ENCODE measurements at regions not wholly inside any gene's neighbourhood (a gene's known extent, or its start where the extent isn't known, plus 50 kb on each side); places are given as distances from the start of the nearest gene placed in this dataset.

GRCh38 chr12:63008372-63008771 lies 73.4 kb upstream of the PPM1H start:
- no peak overlapping the region for H3K4me3 ChIP-seq
- H3K79me2 ChIP-seq (ENCODE audit: control insufficient read depth, insufficient read depth, low read length) = no peaks in the 10 kb centered on the region
- no peak overlapping the region for H3K4me2 ChIP-seq (ENCODE audit: insufficient read depth, low read length)
- no peak for DNase-seq (ENCODE audit: extremely low read depth in 1 of 4, low spot score in 3 of 4)
- H3K36me3 ChIP-seq (ENCODE audit: control insufficient read depth, insufficient read depth, low read length) = no peaks in the 10 kb centered on the region
- H2AFZ ChIP-seq (ENCODE audit: low read depth, low read length) = no peak overlapping the region
- H3K27me3 ChIP-seq (ENCODE audit: control insufficient read depth in 2 of 2, insufficient read depth in 2 of 2, low read length in 2 of 2) = peaks cover 0 to 3% of the 10 kb centered on the region in 2 experiments; a peak in 2 of 5 replicates
- in situ Hi-C loops (cut with MboI) = no loop called here
- whole genome bisulfite sequencing (ENCODE audit: insufficient coverage, low coverage, missing lambda C conversion rate) = 19% methylated on average over 4 of the region's 4 CpGs
- ATAC-seq = no peak
- H4K20me1 ChIP-seq (replicated peaks; ENCODE audit: control insufficient read depth, insufficient read depth, low read length) = no peaks in the 10 kb centered on the region
- no peaks in the 10 kb centered on the region for H3K9me1 ChIP-seq (ENCODE audit: control insufficient read depth, insufficient read depth, low read length)
- intact Hi-C loops (cut with micrococcal nuclease) = no loop called here
- BruUV-seq (replicated peaks) = no TSS peak
- no peak overlapping the region for H3K27ac ChIP-seq (ENCODE audit: extremely low read depth, low read depth, low read length)
- no peaks in the 10 kb centered on the region for H3K4me1 ChIP-seq (replicated peaks in 1 of 2; ENCODE audit: control insufficient read depth in 2 of 2, insufficient read depth in 2 of 2, low read length in 2 of 2)
- no peak overlapping the region for H3K9ac ChIP-seq (ENCODE audit: insufficient read depth in 1 of 2, low read depth in 2 of 2, low read length in 2 of 2)
- CTCF ChIA-PET (ENCODE audit: low intra/inter-chr PET ratio) = no interaction called here
- POLR2A ChIA-PET = no interaction called here
- H3K9me3 ChIP-seq (replicated peaks; ENCODE audit: control insufficient read depth, insufficient read depth, low read depth, low read length) = no peaks in the 10 kb centered on the region
- no peak for FAIRE-seq
- no peak for TF ChIP-seq HDGF (IDR thresholded peaks at IDR 0.05)
- TF ChIP-seq ZSCAN32 (CRISPR knock-in tag; IDR thresholded peaks at IDR 0.05) = no peak
- no peak for TF ChIP-seq SMARCA5 (IDR thresholded peaks at IDR 0.05)
- no peak for TF ChIP-seq SOX6 (IDR thresholded peaks at IDR 0.05)
- TF ChIP-seq FOS (IDR thresholded peaks at IDR 0.05; ENCODE audit: extremely low read depth, insufficient read length) = no peak
- TF ChIP-seq ZKSCAN8 (CRISPR knock-in tag; IDR thresholded peaks at IDR 0.05) = no peak
- no peak for TF ChIP-seq ZNF395 (CRISPR knock-in tag; IDR thresholded peaks at IDR 0.05)
- no peak for TF ChIP-seq ZBTB8A (IDR thresholded peaks at IDR 0.05; ENCODE audit: partially characterized antibody)

Data from K562 (cell line).